Ishikawa (cell line): ENCODE measurements at regions not wholly inside any gene's neighbourhood (a gene's known extent, or its start where the extent isn't known, plus 50 kb on each side); places are given as distances from the start of the nearest gene placed in this dataset.

ENCODE experiments used
- NFIC ChIP-seq: IDR thresholded peaks from 2 replicates; pipeline ENCODE4 v1.6.1; 2012
- RAD21 ChIP-seq: IDR thresholded peaks from 2 replicates; pipeline ENCODE4 v1.6.1; 2012; ENCODE audit warnings: low read depth
- YY1 ChIP-seq: IDR thresholded peaks from 2 replicates; pipeline ENCODE4 v1.6.1; 2012; ENCODE audit warnings: low read depth
- ZBTB7A ChIP-seq: IDR thresholded peaks from 2 replicates; pipeline ENCODE4 v1.6.1; 2012; ENCODE audit warnings: low read depth

DNA sequence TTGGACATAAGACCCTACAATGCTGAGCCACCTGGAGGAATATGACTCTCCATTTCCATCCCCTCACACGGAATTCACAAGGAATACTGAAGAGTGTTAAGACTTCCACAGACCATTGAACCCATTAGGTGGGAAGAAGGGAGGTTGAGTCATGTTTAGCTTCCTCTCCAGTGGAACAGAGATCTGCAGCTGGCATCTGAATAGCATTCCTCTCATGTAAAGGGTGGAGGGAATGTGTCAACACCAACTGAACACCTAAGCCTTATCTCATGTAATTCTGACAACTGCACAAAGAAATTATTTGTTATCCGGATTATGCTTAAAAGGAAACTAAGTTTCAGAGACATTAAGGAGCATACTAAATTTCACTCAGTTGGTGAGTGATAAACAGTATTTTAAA lies 705.9 kb downstream of the MAFB start:
- TF ChIP-seq RAD21 (no peak), NFIC (no peak), YY1 (no peak), ZBTB7A (no peak)
